Left renal cortex interstitium (tissue), 4 donors: ENCODE measurements at regions not wholly inside any gene's neighbourhood (a gene's known extent, or its start where the extent isn't known, plus 50 kb on each side); places are given as distances from the start of the nearest gene placed in this dataset.

ENCODE experiments used
- DNase-seq, 4 donors: peaks; one replicate each; pipeline ENCODE4 v3.0.0-alpha.2; 2013; ENCODE audit warnings: low read depth in 4 of 4, low spot score in 2 of 4, missing footprints in 1 of 4

- DNase-seq, result no peak
Observed at GRCh38 chr4:62414563-62414962, 1214.4 kb downstream of the ADGRL3 start.

GRCh38 chr4:62410371-62411003 is 1210.4 kb downstream of the ADGRL3 start:
- DNase-seq, result no peak

GRCh38 chr4:62408454-62408853 is 1208.3 kb downstream of the ADGRL3 start:
- peak in 1 of 4 donors; percentile 1 for DNase-seq

- no peak for DNase-seq
Observed at GRCh38 chr4:62407534-62407933, 1207.4 kb downstream of the ADGRL3 start.

DNA sequence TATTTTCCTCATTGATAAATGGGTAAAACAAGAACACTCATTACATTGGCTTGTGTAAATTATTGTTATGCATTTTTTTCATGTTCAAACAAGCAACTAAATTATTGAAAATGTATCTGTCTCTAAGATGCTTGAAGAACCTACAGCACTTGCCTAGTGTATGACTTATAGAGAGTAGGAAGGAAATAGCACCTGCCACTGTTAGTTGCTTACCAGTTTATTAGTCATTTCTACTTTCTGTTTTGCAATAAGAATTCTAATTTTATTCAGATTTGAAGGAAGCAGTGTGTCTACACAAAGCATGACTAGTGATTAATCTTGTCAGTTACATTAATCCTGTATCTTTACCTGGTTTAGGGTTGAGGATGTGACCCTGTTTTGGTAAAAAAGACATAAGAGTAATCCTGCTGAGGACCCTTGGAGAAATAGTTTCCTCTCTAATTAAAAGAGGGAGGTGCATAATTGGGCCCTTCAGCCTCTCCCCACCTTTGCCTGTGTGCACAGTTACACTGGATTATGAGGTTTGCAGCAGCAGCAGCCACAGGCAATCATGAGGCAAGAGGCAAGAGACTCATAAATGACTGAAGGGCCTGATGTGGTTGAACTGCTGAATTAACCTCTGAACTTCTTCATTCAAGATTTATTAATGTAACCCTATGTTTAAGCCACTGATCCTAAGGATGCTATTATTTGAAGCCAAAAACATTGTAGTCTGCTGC is 1202.1 kb downstream of the ADGRL3 start:
- no peak for DNase-seq

GRCh38 chr4:62399242-62399641 is 1199.1 kb downstream of the ADGRL3 start:
- no peak for DNase-seq

DNA sequence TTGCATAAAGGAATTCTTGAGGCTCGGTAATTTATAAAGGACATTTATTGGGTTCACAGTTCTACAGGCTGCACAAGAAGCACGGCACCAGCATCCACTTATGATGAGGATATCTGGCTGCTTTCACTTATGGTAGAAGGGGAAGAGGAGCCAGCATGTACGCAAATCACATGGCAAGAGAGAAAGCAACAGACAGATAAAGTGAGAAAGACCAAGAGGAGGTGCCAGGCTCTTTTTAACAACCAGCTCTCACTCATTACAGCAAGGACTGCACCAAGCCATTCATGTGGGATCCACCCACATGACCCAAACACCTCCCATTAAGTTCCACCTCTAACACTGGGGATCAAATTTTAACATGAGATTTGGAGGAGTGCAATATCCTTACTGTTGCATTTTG is 1198.2 kb downstream of the ADGRL3 start:
- no peak for DNase-seq

- DNase-seq, result no peak
Observed at GRCh38 chr4:62394766-62395165, 1194.6 kb downstream of the ADGRL3 start.

DNA sequence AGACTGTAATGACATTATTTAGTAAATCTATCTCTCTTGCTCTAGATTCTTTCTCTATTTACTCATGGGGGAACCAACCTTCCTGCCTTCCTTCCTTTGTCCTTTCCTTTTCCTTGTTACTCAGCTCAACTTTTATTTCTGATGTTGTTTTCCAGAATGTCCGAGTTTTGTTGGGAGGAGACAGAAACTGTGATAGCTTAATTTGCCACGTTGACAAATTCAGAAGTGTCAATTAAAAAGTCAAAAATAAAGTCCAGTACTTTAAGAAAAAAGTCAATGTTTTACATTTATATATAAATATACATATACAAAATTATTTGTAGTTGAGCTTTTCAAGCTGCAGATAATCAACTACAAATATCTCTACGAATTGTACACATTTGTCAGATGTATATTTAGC is 1187.7 kb downstream of the ADGRL3 start:
- no peak for DNase-seq

DNA sequence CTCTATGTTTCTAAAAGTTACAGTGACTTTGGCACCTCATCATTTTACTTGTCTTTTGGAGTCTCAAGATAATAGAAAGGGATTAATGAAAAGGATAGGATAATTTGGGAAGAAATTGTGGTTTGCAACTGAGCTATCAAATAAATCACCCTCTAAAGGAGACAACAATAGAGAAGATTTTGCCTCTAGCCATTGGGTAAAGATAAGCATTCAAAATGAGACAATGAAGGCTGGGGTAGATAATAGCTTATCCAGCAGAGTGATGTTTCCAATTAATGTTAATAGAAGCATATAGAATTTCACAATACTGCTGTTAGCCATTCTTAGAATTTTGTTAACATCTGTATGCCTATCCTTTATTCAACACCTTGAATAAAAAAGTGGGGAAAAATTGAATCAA is 1177.6 kb downstream of the ADGRL3 start:
- no peak for DNase-seq

DNA sequence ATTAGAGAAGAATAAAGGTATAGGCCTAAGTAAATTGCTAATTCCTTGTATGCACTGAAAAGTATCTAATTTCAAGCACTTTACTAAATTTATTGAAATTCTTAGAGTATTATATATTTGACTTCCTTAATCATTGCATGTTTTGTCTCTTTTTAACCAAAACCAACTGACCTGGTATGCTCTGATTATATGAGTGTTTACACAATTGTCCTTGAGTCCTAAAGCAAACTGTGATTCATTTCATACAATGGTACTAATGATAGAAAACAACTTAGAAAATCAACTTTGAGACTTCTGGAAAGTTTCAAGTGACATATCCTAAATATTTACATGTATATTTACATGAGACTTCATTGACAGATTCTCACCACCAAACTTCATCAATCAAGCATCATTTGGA is 1177.1 kb downstream of the ADGRL3 start:
- no peak for DNase-seq

- DNase-seq, result no peak
Observed at GRCh38 chr4:62366939-62367338, 1166.8 kb downstream of the ADGRL3 start.

DNA sequence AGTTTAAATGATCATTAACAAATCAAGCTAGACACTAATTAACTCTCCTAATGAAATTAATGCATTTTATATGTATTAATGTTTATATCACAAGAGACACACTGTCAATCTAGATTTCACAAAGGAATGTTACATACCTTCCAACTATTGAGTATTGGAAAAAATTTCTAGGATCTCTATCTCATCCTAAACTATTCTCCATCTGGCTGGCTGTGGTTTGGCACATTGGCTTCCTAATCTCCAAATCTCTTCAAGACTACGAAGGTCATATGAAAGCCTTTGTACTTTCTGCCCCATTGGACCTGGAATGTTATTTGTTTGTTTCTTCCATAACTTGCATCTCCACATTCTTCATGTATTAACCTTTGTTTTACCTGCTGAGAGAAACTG is 1160.0 kb downstream of the ADGRL3 start:
- no peak for DNase-seq

DNA sequence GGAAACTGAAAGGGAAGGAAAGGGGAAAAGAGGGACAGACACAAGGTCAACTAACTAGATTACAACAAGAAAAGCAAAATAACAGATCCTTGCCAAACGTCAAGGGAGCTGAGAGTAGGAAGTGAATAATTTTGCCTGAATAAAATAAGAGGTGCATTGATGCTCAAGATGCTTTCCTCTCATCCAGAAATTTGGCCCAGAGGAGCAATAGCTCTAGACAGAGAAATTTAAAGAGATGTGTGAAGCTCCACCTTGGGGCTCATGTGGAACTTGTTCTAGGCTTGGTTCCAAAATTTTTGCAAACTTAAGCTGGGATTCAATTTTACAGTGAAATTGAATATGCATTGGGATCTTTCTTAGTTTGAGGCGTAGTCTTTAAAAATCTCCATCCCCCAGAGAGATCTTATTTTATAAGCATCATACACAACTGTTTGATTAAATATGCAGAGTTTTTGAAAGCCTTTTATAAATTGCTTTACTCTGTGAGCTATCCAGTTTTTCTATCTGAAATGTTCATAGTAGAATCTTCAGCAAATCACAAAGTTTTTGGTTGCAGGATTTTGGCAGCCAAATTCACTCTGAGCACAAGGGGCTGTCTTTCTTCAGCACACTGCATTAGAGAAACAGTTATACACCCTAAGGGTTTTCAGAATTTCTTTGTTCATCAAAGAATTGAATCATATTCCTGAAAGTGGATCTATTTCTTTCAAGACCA is 1159.5 kb downstream of the ADGRL3 start:
- no peak for DNase-seq

- DNase-seq, result no peak
Observed at GRCh38 chr4:62344915-62345314, 1144.8 kb downstream of the ADGRL3 start.

- DNase-seq, result no peak
Observed at GRCh38 chr4:62344474-62344873, 1144.3 kb downstream of the ADGRL3 start.

- DNase-seq, result no peak
Observed at GRCh38 chr4:62342346-62342745, 1142.2 kb downstream of the ADGRL3 start.

DNA sequence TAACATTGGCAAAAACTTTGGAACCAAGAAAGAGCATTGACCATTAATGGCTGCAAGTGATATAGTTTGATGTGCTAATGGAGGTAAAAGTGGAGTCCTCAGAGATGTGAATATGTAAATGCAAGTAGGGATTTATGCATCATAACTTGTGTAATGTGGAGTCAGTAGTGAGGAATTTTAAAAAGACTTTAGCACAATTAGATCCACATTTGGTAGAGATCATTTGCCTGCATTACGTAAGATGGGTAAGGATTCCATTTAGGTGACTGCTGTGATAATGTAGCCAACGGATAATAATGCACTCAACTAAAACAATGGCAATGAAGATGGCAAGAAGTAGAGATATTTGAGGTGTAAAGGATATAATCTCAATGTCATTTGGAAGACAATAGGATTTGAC is 1128.4 kb downstream of the ADGRL3 start:
- DNase-seq, result no peak

GRCh38 chr4:62327612-62328297 is 1127.6 kb downstream of the ADGRL3 start:
- DNase-seq, result no peak

DNA sequence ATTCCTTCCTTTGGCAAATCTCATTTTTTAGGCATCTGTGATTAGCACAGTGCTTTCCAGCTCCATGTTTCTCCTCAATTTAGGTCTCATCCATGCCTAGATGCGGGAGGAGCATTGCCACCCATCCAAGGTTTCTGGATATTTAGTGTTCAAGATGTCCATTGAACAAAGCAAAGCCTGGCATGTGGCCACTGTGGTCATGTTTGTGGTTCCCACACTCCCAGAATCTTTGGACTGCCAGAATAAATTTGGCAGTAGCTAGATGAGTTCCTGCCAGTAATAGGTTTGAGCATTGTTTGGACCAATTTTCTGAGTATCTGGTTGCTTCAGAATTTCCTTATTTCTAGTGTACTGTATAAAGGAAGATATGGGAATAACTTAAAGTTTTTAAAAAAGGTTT is 1124.1 kb downstream of the ADGRL3 start:
- no peak for DNase-seq

GRCh38 chr4:62320612-62321011 is 1120.5 kb downstream of the ADGRL3 start:
- DNase-seq, result no peak
